ENCODE measurements at regions not wholly inside any gene's neighbourhood (a gene's known extent, or its start where the extent isn't known, plus 50 kb on each side); places are given as distances from the start of the nearest gene placed in this dataset.

GRCh38 chrX:4588893-4589292 is 875.4 kb upstream of the PRKX start:
- no peak overlapping the region for H3K4me3 ChIP-seq (ENCODE audit: low read depth, low read length)
- TF ChIP-seq CTCF (IDR thresholded peaks at IDR 0.05; ENCODE audit: low read depth, low read length, missing control alignments), result no peak
- no peak for DNase-seq (ENCODE audit: low read depth)

GRCh38 chrX:4588466-4588865 is 875.0 kb upstream of the PRKX start:
- H3K4me3 ChIP-seq (ENCODE audit: low read depth, low read length), result no peak overlapping the region
- no peak for DNase-seq (ENCODE audit: low read depth)
- no peak for TF ChIP-seq CTCF (IDR thresholded peaks at IDR 0.05; ENCODE audit: low read depth, low read length, missing control alignments)

GRCh38 chrX:4588056-4588455 is 874.6 kb upstream of the PRKX start:
- TF ChIP-seq CTCF (IDR thresholded peaks at IDR 0.05; ENCODE audit: low read depth, low read length, missing control alignments), result no peak
- H3K4me3 ChIP-seq (ENCODE audit: low read depth, low read length), result no peak overlapping the region
- no peak for DNase-seq (ENCODE audit: low read depth)

- H3K4me3 ChIP-seq (ENCODE audit: low read depth, low read length), result no peak overlapping the region
- no peak for DNase-seq (ENCODE audit: low read depth)
- TF ChIP-seq CTCF (IDR thresholded peaks at IDR 0.05; ENCODE audit: low read depth, low read length, missing control alignments), result no peak
Measured at GRCh38 chrX:4579999-4580398, 866.5 kb upstream of the PRKX start.

GRCh38 chrX:4579480-4579879 is 866.0 kb upstream of the PRKX start:
- H3K4me3 ChIP-seq (ENCODE audit: low read depth, low read length), result no peak overlapping the region
- TF ChIP-seq CTCF (IDR thresholded peaks at IDR 0.05; ENCODE audit: low read depth, low read length, missing control alignments), result no peak
- no peak for DNase-seq (ENCODE audit: low read depth)

GRCh38 chrX:4572691-4573090 is 859.2 kb upstream of the PRKX start:
- H3K4me3 ChIP-seq (ENCODE audit: low read depth, low read length), result no peak overlapping the region
- DNase-seq (ENCODE audit: low read depth), result no peak
- no peak for TF ChIP-seq CTCF (IDR thresholded peaks at IDR 0.05; ENCODE audit: low read depth, low read length, missing control alignments)

- H3K4me3 ChIP-seq (ENCODE audit: low read depth, low read length), result no peak overlapping the region
- DNase-seq (ENCODE audit: low read depth), result no peak
- no peak for TF ChIP-seq CTCF (IDR thresholded peaks at IDR 0.05; ENCODE audit: low read depth, low read length, missing control alignments)
Measured at GRCh38 chrX:4570151-4570550, 856.7 kb upstream of the PRKX start.

All from GM12864 (cell line).